H4 (cell line): ENCODE measurements at regions not wholly inside any gene's neighbourhood (a gene's known extent, or its start where the extent isn't known, plus 50 kb on each side); places are given as distances from the start of the nearest gene placed in this dataset.
A peak's percentile ranks its signal among the peaks of the same experiment; 100 is the strongest.
"Not testable (repeated sequence)": the region's sequence is repeated elsewhere in the genome, so short reads cannot be mapped to it uniquely, and the experiment has no call there.

Source experiments
- DNase-seq: peaks from one replicate; pipeline ENCODE4 v3.0.0-alpha.2; 2015; ENCODE audit warnings: low spot score

DNA sequence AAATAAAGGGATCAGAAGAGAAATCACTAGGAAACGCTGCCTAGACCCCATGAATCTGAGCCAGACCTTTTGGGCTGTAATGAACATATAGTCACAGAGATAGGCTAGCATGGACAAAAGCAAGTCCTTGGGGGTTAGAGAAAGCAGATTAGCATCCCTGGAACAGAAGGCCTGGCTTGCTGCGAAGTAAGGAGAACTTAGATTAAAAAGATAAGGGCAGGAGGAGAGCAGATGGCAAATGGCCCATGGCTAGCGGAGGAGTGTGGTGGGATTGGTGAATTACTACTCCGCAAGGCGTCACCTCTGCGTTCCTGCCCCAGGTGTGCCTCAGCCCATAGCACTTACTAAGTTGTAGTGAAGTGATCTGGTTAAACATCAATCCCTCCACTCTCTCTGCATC is 92.3 kb upstream of the ZNF438 start:
- no peak for DNase-seq

- no peak for DNase-seq
Measured at GRCh38 chr10:31124852-31125251, 93.2 kb upstream of the ZNF438 start.

- DNase-seq: no peak
Measured at GRCh38 chr10:31125789-31126188, 94.1 kb upstream of the ZNF438 start.

GRCh38 chr10:31126593-31126992 is 94.9 kb upstream of the ZNF438 start:
- no peak for DNase-seq

DNA sequence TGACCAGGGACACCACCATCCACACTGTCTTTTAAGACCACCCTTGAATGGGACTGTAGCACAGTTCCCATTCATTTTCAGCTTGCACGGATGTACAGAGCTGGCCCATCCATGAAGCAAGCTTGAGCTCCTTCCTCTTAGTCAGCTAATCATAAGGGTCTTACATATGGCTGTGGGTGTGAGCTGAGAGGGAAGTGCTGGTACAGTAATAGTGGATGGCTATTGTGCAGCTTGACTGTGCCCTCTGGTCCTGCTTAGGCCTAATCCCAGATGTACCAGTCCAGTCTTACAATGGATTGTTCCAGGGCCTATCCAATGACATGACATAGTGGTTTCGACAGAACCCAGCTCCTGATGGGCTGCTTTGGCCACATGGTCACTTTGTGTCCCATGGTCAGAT is 96.9 kb upstream of the ZNF438 start:
- no peak for DNase-seq

- peak; percentile 83 for DNase-seq
Measured at GRCh38 chr10:31129271-31129670, 97.6 kb upstream of the ZNF438 start.

DNA sequence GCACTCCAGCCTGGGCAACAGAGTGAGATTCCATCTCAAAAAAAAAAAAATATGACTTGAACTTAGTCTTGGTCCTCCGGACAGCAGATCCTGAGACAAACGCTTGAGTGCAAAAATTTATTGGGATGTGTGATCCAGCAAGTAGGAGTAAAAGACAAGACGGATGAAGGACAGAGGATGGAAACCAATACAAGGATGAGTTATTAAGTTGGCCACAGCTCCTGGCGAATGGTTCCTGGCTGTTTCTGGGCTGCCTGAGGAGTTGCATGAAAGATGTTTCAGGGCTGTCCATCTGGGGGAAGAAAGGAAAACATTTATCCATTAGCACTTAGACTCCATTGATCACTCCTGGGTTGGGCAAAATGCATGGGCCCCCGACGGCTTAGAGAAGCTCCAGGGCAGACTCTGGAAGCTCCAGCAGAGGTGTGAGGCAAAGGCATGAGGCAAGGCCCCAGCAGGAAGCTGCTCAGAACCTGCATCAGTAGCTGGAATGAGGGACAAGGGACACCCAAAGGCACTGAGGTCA is 98.3 kb upstream of the ZNF438 start:
- no peak for DNase-seq

- no peak for DNase-seq
Measured at GRCh38 chr10:31130406-31130805, 98.7 kb upstream of the ZNF438 start.

DNA sequence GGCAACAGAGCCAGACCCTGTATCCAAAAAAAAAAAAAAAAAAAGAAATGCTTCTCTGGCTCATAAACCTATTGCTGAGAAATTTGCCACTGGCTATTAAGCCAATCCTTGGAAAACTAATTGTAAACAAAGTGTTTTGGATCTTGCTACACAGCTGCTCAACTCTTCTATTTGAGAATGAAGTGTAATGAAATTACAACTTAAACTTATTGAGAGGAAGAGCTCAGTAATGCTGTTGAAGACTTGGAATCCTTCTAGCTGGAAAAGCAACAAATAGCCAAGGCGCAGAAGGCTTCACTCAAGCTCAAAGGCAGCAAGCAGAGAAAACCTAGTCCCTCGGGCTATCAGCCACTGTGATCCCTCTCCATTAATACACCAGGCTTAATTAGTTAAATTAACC is 99.6 kb upstream of the ZNF438 start:
- DNase-seq: no peak

DNA sequence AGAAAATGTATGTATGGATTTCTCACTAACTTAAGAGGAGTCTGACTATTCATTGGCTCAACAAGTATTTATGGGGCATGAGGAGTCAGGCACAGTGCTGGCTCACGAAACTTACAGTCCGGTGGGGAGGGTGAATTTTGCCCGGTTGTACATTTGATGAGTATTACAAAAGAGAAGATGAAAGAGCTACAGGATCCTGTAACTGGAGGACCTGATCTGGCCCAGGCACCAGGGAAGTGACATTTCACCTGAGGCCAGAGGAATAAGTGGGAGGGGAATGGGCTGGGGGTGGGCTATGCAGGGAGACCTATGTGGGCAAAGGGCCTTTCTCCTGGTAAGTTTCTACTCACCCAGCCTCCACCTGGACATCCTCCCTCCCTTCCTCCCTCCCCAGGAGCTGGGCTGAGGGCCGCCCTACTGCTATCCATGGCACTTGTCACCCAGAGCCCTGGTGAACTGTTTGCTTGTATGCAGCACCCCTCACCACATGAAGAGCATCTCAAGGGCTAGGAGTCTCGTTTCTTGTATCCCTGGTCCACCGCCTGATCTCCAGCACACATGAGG is 101.1 kb upstream of the ZNF438 start:
- DNase-seq: no peak

DNA sequence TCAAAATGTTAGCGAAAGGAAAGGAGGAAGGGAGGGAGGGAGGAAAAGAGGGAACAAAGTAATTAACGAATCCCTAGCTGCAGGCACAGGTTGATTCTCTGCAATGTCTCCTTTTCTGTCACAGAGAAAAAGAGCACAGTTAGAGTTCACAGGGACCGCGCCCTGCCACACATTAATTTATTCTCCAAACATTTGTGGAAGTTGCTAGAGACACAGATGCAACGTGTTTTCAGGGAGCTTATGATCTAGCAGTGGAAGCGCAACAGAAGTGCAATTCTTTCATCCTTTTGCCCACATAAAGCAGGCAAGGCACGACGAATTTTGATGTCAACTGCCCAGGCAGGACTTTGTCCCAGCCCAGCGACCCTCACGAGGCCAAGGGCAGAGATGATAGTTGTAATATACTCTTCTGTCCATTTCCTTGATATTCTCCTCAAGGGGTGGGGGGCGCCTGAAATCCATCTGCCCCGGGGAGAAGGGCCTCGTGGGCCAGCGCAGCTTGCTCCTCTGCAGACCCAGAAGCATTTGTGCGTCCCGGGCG is 101.7 kb upstream of the ZNF438 start:
- no peak for DNase-seq

- DNase-seq: peak; percentile 36
Measured at GRCh38 chr10:31133792-31134310, 102.2 kb upstream of the ZNF438 start.

DNA sequence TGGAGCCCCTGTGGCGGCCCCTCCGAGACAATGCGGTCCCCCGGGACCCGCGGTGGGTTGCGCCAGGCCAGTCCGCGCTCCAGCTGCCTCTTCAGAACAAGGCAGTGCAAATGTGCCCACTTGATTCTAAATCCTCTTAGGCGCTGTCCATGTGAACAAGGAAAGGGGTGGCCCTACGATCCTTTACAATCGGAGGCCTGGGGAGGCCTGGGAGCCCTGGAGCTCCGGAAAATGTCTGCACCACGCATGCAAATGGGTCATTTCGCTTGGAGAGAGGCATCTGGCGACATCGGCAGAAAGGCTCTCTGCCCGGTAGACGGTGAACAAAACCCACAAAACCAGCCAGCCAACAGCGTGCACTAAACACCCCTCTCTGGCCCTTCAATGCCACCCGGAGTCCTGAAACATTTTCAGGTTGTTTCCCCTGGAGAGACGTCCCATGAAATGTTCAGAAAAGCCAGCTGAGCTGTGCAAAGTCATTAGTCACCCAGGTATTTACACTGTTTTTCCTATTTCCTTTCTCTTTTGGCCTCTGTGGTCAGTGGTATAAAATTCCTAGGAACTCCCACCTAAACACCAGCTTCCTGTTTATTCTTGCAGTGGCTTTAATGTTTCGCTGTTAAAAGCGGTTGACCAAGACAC is 102.8 kb upstream of the ZNF438 start:
- peak; percentile 90 for DNase-seq

DNA sequence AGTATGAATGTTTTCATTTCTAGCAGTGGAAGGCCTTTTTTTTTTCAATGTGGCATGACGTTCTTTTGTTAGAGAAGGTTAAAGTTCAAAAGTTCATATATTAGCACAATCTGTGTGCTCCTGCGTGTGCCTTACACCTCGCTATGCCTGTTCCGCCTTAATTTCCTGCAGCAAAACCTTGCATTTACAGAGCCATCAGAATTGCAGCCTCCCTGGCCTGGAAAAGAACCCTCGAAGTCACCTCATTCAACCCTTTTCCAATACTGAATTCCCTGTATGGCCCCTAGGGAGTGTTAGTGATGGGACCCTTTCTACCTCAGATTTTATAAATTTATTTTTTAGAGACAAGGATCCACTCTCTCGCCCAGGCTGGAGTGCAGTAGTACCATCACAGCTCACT is 103.5 kb upstream of the ZNF438 start:
- no peak for DNase-seq

- not testable (repeated sequence) for DNase-seq
Measured at GRCh38 chr10:31135791-31136190, 104.1 kb upstream of the ZNF438 start.

DNA sequence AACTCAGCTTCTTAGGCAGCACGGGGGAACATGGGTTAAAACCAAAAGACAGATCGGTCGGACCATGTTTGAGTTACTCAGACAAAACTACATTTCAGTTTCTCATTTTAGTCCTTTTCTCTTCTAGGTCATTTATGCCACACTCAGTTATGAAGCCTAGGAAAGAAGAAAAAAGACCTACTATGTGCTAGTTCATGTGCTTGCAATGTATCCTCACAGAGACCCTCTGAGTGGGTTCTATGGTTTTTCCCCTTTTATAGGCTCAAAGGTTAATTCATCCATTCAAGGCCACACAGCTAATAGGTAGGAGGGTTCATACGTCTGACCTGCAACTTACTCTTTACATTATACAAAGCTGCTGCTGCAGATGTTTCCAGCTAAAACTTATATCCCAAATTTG is 104.7 kb upstream of the ZNF438 start:
- DNase-seq: no peak

GRCh38 chr10:31136930-31137885 is 105.5 kb upstream of the ZNF438 start:
- DNase-seq: peak; percentile 27

GRCh38 chr10:31138026-31138553 is 106.4 kb upstream of the ZNF438 start:
- DNase-seq: no peak

DNA sequence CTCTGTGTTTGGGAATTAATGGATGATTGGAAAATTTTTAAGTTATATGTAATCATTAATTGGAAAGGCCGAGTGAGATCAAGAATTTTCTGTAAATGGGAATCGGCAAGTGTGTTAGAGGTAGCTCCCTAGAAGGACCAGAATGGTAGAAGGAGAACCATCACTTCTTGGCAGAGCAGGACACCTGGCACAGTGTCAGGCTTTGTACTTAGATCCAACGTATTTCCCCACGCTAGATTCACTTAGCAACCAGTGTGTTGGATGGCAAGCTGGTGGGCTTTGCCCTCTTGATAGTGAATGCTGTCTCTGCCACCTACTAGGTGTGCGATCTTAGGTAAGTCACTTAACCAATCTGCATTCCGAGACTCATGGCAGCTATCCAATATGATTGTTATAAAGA is 107.8 kb upstream of the ZNF438 start:
- no peak for DNase-seq

DNA sequence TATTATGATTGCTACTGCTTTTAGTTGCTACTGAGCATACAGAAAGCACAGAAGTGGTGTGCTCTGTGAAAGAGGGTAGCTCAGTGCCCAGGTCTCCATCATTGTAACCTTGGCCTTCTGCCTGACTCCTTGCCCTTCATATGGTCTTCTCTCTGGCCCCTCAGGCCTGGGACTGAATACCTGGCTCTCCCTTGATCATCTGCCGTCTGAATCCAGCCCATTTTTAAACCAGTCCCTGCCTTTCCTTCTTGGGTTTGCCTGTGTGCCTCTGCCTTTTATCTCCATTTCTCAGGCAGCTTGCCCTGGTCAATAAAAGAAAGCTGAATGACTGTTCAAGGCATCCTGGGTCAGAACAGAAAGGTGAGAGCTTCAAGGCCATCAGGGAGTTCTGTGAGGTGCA is 109.1 kb upstream of the ZNF438 start:
- DNase-seq: no peak

- DNase-seq: peak; percentile 82
Measured at GRCh38 chr10:31142026-31142425, 110.4 kb upstream of the ZNF438 start.
